ENCODE measurements at regions not wholly inside any gene's neighbourhood (a gene's known extent, or its start where the extent isn't known, plus 50 kb on each side); places are given as distances from the start of the nearest gene placed in this dataset.
"Not testable (repeated sequence)": the region's sequence is repeated elsewhere in the genome, so short reads cannot be mapped to it uniquely, and the experiment has no call there.

DNA sequence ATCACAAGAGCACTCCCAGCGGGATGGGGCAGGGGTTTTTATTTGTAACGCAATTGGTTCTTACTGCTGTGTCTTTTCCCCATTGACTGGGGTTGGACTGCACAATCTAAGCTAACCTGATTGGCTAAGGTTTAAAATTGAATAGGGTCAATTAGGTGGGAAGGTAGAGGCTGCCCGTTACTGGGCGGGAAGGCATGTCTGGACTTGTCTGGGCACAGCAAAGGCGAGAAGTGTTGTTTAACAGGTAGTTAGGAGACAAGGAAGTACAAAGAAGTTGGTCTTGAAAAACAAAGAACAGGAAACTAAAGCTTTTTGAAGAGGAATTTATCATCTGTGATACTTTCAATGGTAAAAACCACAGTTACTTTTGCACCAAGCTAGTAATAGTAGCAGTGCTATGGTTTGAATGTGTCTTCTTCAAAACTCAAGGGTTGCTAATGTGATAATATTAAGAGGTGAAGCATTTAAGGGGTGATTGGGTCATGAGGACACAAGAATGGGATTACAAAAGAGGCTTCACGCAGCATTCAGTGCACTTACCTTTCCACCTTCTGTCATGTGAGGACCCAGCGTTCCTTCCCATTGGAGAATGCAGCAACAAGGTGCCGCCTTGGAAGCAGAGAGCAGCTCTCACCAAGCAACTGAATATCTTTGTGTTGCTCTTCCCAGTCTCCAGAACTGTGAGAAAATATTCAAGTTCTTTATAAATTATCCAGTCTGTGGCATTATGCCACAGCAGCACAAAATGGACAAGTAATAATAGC is 875.5 kb upstream of the SORCS1 start:
- no peak for FAIRE-seq
- no peak for TF ChIP-seq POLR2A (IDR thresholded peaks at IDR 0.05; ENCODE audit: low read depth, low read length)
- TF ChIP-seq TAF1 (IDR thresholded peaks at IDR 0.05; ENCODE audit: low read depth, low read length): no peak
- TF ChIP-seq POU2F2 (IDR thresholded peaks at IDR 0.05; ENCODE audit: low read depth, low read length): no peak
- DNase-seq (ENCODE audit: insufficient read length, low spot score): no peak

GRCh38 chr10:108037061-108037460 is 872.6 kb upstream of the SORCS1 start:
- FAIRE-seq: no peak
- TF ChIP-seq PAX5 (IDR thresholded peaks at IDR 0.05; ENCODE audit: insufficient read depth, low read length, severe bottlenecking) (no peak), POLR2A (IDR thresholded peaks at IDR 0.05; ENCODE audit: low read depth, low read length) (no peak), POU2F2 (IDR thresholded peaks at IDR 0.05; ENCODE audit: low read depth, low read length) (no peak), POLR2AphosphoS5 (IDR thresholded peaks at IDR 0.05; ENCODE audit: low read depth, low read length) (no peak), TAF1 (IDR thresholded peaks at IDR 0.05; ENCODE audit: low read depth, low read length) (no peak), SPI1 (IDR thresholded peaks at IDR 0.05; ENCODE audit: low read depth, low read length) (no peak)
- no peak for DNase-seq (ENCODE audit: insufficient read length, low spot score)

DNA sequence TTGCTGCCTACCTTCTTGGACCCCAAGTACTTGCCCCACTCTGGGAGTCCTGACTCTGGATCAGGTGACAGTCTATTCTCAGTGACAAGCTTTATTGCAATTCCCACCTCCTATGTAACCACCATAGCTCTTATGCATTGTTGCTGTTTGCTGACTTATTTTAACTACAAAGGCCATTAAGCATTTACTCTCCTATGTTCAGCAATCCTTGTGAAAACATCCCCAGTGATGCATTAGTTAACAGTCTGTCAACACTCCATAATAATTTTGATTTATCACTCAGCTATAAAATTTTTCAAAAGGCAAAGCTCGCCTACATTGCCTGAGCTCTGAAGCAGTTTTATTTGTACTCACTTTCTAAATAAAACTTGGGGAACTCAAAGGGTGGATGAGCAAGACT is 871.8 kb upstream of the SORCS1 start:
- no peak for DNase-seq (ENCODE audit: insufficient read length, low spot score)
- no peak for FAIRE-seq
- TF ChIP-seq SPI1 (IDR thresholded peaks at IDR 0.05; ENCODE audit: low read depth, low read length): no peak
- TF ChIP-seq POLR2AphosphoS5 (IDR thresholded peaks at IDR 0.05; ENCODE audit: low read depth, low read length): no peak
- TF ChIP-seq POU2F2 (IDR thresholded peaks at IDR 0.05; ENCODE audit: low read depth, low read length): no peak
- no peak for TF ChIP-seq TAF1 (IDR thresholded peaks at IDR 0.05; ENCODE audit: low read depth, low read length)
- no peak for TF ChIP-seq PAX5 (IDR thresholded peaks at IDR 0.05; ENCODE audit: insufficient read depth, low read length, severe bottlenecking)
- no peak for TF ChIP-seq POLR2A (IDR thresholded peaks at IDR 0.05; ENCODE audit: low read depth, low read length)

DNA sequence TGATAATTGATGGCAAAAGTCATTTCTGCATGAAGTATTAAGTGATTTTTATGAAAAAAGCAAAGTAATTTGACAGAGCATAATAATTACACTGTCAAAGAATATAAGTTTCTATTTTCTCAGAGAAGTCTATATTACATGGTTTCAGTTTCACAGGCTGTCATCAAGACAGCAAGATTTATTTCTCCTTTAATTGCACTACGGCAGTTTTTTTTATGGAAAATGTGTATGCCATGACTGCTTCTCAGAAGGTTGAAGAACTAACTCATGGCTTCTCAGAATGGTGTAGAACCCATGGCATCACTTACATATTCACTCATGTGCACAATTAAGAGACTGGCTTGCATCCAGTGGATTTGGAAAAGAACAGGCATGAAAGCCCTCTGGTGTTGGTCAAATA is 870.3 kb upstream of the SORCS1 start:
- no peak for DNase-seq (ENCODE audit: insufficient read length, low spot score)
- TF ChIP-seq POU2F2 (IDR thresholded peaks at IDR 0.05; ENCODE audit: low read depth, low read length) (no peak), POLR2A (IDR thresholded peaks at IDR 0.05; ENCODE audit: low read depth, low read length) (no peak), TAF1 (IDR thresholded peaks at IDR 0.05; ENCODE audit: low read depth, low read length) (no peak), SPI1 (IDR thresholded peaks at IDR 0.05; ENCODE audit: low read depth, low read length) (no peak), PAX5 (IDR thresholded peaks at IDR 0.05; ENCODE audit: insufficient read depth, low read length, severe bottlenecking) (no peak), POLR2AphosphoS5 (IDR thresholded peaks at IDR 0.05; ENCODE audit: low read depth, low read length) (no peak)
- FAIRE-seq: no peak

DNA sequence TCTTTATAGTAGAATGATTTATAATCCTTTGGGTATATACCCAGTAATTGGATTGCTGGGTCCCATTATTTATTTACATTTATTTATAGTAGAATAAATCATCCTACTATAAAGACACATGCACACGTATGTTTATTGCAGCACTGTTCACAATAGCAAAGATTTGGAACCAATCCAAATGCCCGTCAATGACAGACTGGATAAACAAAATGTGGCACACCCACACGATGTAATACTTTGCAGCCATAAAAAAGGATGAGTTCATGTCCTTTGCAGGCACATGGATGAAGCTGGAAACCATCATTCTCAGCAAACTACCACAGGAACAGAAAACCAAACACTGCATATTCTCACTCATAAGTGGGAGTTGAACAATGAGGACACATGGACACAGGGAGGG is 869.0 kb upstream of the SORCS1 start:
- FAIRE-seq; DNase-seq (ENCODE audit: insufficient read length, low spot score): not testable (repeated sequence)

DNA sequence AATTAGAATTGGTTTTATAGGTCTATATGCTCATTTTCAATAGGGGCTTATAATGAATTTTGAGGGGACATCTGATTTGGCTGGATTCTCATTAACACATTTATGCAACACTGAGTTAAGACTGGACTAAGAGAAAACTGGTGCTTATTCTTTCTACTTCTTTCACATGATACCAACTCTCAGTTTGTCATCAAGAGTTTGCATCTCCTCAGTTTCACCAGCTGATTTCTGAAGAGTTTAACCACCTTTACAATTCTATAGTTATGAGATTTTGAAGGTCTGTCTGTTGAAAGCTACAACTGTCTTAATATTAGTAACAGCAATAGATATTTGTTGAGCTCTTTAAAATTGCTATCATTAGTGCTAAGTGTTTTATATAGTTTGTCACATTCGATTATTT is 867.0 kb upstream of the SORCS1 start:
- FAIRE-seq (no peak), DNase-seq (ENCODE audit: insufficient read length, low spot score) (no peak)
- TF ChIP-seq TAF1 (IDR thresholded peaks at IDR 0.05; ENCODE audit: low read depth, low read length): no peak
- TF ChIP-seq PAX5 (IDR thresholded peaks at IDR 0.05; ENCODE audit: insufficient read depth, low read length, severe bottlenecking): no peak
- no peak for TF ChIP-seq POU2F2 (IDR thresholded peaks at IDR 0.05; ENCODE audit: low read depth, low read length)
- no peak for TF ChIP-seq SPI1 (IDR thresholded peaks at IDR 0.05; ENCODE audit: low read depth, low read length)
- no peak for TF ChIP-seq POLR2AphosphoS5 (IDR thresholded peaks at IDR 0.05; ENCODE audit: low read depth, low read length)
- no peak for TF ChIP-seq POLR2A (IDR thresholded peaks at IDR 0.05; ENCODE audit: low read depth, low read length)

GRCh38 chr10:108014902-108015177 is 850.3 kb upstream of the SORCS1 start:
- FAIRE-seq: no peak
- TF ChIP-seq POLR2A (IDR thresholded peaks at IDR 0.05; ENCODE audit: low read depth, low read length) (no peak), POLR2AphosphoS5 (IDR thresholded peaks at IDR 0.05; ENCODE audit: low read depth, low read length) (no peak), PAX5 (IDR thresholded peaks at IDR 0.05; ENCODE audit: insufficient read depth, low read length, severe bottlenecking) (no peak), POU2F2 (IDR thresholded peaks at IDR 0.05; ENCODE audit: low read depth, low read length) (no peak), SPI1 (IDR thresholded peaks at IDR 0.05; ENCODE audit: low read depth, low read length) (peak; percentile 19; the same call in 1 of the 2 replicates), TAF1 (IDR thresholded peaks at IDR 0.05; ENCODE audit: low read depth, low read length) (no peak)
- DNase-seq (ENCODE audit: insufficient read length, low spot score): no peak

GRCh38 chr10:108014145-108014901 is 849.8 kb upstream of the SORCS1 start:
- TF ChIP-seq PAX5 (IDR thresholded peaks at IDR 0.05; ENCODE audit: insufficient read depth, low read length, severe bottlenecking) (no peak), POU2F2 (IDR thresholded peaks at IDR 0.05; ENCODE audit: low read depth, low read length) (no peak), POLR2A (IDR thresholded peaks at IDR 0.05; ENCODE audit: low read depth, low read length) (no peak), TAF1 (IDR thresholded peaks at IDR 0.05; ENCODE audit: low read depth, low read length) (no peak), POLR2AphosphoS5 (IDR thresholded peaks at IDR 0.05; ENCODE audit: low read depth, low read length) (no peak), SPI1 (IDR thresholded peaks at IDR 0.05; ENCODE audit: low read depth, low read length) (no peak)
- DNase-seq (ENCODE audit: insufficient read length, low spot score): no peak
- FAIRE-seq: no peak

DNA sequence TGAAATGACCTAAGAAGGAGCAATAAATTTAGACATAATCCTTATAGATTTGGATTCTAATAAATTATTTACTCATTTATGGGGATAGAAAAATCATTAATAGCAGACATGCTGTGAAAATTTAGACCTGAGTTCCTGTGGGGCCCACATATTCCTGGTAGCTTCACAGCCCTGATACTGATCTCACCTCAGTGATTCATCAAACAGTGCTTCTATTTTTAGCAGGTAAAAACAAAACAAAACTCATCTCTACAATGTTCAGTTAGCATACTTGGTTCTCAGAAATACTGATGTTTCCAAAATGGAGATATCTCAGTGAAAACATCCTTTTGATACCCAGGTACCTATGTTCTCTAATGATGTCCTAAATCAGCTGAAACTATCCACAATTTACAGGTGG is 841.1 kb upstream of the SORCS1 start:
- FAIRE-seq: no peak
- no peak for DNase-seq (ENCODE audit: insufficient read length, low spot score)
- TF ChIP-seq POLR2AphosphoS5 (IDR thresholded peaks at IDR 0.05; ENCODE audit: low read depth, low read length) (no peak), SPI1 (IDR thresholded peaks at IDR 0.05; ENCODE audit: low read depth, low read length) (no peak), PAX5 (IDR thresholded peaks at IDR 0.05; ENCODE audit: insufficient read depth, low read length, severe bottlenecking) (no peak), TAF1 (IDR thresholded peaks at IDR 0.05; ENCODE audit: low read depth, low read length) (no peak), POLR2A (IDR thresholded peaks at IDR 0.05; ENCODE audit: low read depth, low read length) (no peak), POU2F2 (IDR thresholded peaks at IDR 0.05; ENCODE audit: low read depth, low read length) (no peak)

DNA sequence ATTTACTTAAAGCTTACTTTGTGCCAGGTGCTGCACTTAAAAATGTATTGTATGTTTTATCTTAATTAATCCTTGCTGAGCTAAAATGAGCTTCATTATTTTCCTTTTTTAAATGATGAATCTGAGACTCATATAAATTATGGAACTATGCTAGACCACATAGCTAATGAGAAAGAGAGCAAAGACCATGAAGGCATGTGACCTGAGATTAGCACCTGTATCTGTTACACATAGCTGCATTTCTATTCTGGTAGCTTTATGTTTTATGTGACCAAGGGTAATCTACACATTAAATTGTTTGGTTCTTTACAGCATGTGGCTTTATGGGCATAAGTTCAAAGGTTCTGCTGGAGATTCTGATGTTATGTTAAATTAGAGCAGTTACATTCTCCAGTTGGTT is 839.1 kb upstream of the SORCS1 start:
- FAIRE-seq: no peak
- no peak for DNase-seq (ENCODE audit: insufficient read length, low spot score)
- no peak for TF ChIP-seq SPI1 (IDR thresholded peaks at IDR 0.05; ENCODE audit: low read depth, low read length)
- no peak for TF ChIP-seq POU2F2 (IDR thresholded peaks at IDR 0.05; ENCODE audit: low read depth, low read length)
- no peak for TF ChIP-seq POLR2AphosphoS5 (IDR thresholded peaks at IDR 0.05; ENCODE audit: low read depth, low read length)
- no peak for TF ChIP-seq POLR2A (IDR thresholded peaks at IDR 0.05; ENCODE audit: low read depth, low read length)
- no peak for TF ChIP-seq PAX5 (IDR thresholded peaks at IDR 0.05; ENCODE audit: insufficient read depth, low read length, severe bottlenecking)
- no peak for TF ChIP-seq TAF1 (IDR thresholded peaks at IDR 0.05; ENCODE audit: low read depth, low read length)
